HEK293T (cell line): ENCODE measurements at regions not wholly inside any gene's neighbourhood (a gene's known extent, or its start where the extent isn't known, plus 50 kb on each side); places are given as distances from the start of the nearest gene placed in this dataset.

Source experiments
- CTCF ChIA-PET: fragments of 350-600 bp; formaldehyde crosslinking; extraction: SDS; loops from one replicate; lab custom pipeline; 2021; ENCODE audit warnings: antibody characterized with exemption, inconsistent platforms; lab: Yijun Ruan, JAX
- POLR2A ChIA-PET: fragments of 350-600 bp; formaldehyde crosslinking; extraction: SDS; loops from one replicate; lab custom pipeline; 2020; ENCODE audit warnings: antibody characterized with exemption, inconsistent platforms; lab: Yijun Ruan, JAX
- DNase-seq: peaks from one replicate; pipeline ENCODE4 v3.0.0; 2012; ENCODE audit warnings: mixed read lengths; ENCODE audit errors: extremely low spot score
- ARNT ChIP-seq: fragments of 450-650 bp; IDR thresholded peaks from 2 replicates; pipeline ENCODE4 v1.6.1; 2017; ENCODE audit warnings: mild to moderate bottlenecking
- BHLHE40 ChIP-seq: fragments of 450-650 bp; IDR thresholded peaks from 2 replicates; pipeline ENCODE4 v1.6.1; 2016; ENCODE audit warnings: mild to moderate bottlenecking, moderate library complexity, borderline replicate concordance
- CTBP1 ChIP-seq: fragments of 450-650 bp; IDR thresholded peaks from 2 replicates; pipeline ENCODE4 v1.6.1; 2016; ENCODE audit warnings: borderline replicate concordance
- ELF4 ChIP-seq: fragments of 450-650 bp; IDR thresholded peaks from 2 replicates; pipeline ENCODE4 v1.6.1; 2017; ENCODE audit warnings: antibody characterized with exemption
- FOXA1 ChIP-seq: fragments of 450-650 bp; IDR thresholded peaks from 2 replicates; pipeline ENCODE4 v1.6.1; 2016; ENCODE audit warnings: mild to moderate bottlenecking
- FOXK2 ChIP-seq: fragments of 450-650 bp; IDR thresholded peaks from 2 replicates; pipeline ENCODE4 v1.6.1; 2016; ENCODE audit warnings: mild to moderate bottlenecking
- FOXM1 ChIP-seq: fragments of 450-650 bp; IDR thresholded peaks from 2 replicates; pipeline ENCODE4 v1.6.1; 2017; ENCODE audit warnings: mild to moderate bottlenecking, borderline replicate concordance
- HDGF ChIP-seq: fragments of 450-650 bp; IDR thresholded peaks from 2 replicates; pipeline ENCODE4 v1.6.1; 2017; ENCODE audit warnings: antibody characterized with exemption, borderline replicate concordance
- L3MBTL2 ChIP-seq: fragments of 450-650 bp; conservative IDR thresholded peaks from 2 replicates; pipeline ENCODE4 v1.6.1; 2016; ENCODE audit warnings: mild to moderate bottlenecking
- LEF1 ChIP-seq: fragments of 450-650 bp; IDR thresholded peaks from 2 replicates; pipeline ENCODE4 v1.6.1; 2017; ENCODE audit warnings: mild to moderate bottlenecking, borderline replicate concordance
- NFRKB ChIP-seq: fragments of 450-650 bp; IDR thresholded peaks from 2 replicates; pipeline ENCODE4 v1.6.1; 2016; ENCODE audit warnings: mild to moderate bottlenecking, moderate library complexity
- SP1 ChIP-seq: fragments of 450-650 bp; IDR thresholded peaks from 2 replicates; pipeline ENCODE4 v1.6.1; 2017
- SUZ12 ChIP-seq: fragments of 450-650 bp; IDR thresholded peaks from 2 replicates; pipeline ENCODE4 v1.6.1; 2016; ENCODE audit warnings: mild to moderate bottlenecking
- TARDBP ChIP-seq: fragments of 450-650 bp; IDR thresholded peaks from 2 replicates; pipeline ENCODE4 v1.6.1; 2016
- ZNF384 ChIP-seq: fragments of 450-650 bp; IDR thresholded peaks from 2 replicates; pipeline ENCODE4 v1.6.1; 2016
- TF ChIP-seq, protein P1 (sequence below): fragments of 450-650 bp; IDR thresholded peaks from 2 replicates; pipeline ENCODE4 v1.6.1; 2016

DNA sequence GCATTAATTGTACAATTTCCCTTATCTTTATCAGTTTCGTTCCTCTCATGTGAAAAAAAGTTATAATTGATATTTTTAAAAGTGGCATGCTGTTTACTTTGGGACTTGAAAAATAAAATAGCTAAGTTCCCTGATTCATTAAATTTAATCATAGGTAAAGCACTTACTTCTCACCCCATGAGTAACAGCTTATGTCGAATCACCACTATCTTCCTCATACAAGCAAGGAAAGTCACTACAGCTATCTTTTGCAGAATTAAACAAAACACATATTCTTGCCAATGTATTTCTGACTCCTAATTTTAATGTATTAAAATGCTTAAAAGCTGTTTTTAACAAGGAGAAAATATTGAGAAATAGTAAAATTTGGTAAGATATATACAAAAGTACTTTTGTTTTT, 832.4 kb upstream of the PCDH10 start:
- CTCF ChIA-PET = no interaction called here
- no peak for TF ChIP-seq NFRKB
- TF ChIP-seq, protein P1, sequence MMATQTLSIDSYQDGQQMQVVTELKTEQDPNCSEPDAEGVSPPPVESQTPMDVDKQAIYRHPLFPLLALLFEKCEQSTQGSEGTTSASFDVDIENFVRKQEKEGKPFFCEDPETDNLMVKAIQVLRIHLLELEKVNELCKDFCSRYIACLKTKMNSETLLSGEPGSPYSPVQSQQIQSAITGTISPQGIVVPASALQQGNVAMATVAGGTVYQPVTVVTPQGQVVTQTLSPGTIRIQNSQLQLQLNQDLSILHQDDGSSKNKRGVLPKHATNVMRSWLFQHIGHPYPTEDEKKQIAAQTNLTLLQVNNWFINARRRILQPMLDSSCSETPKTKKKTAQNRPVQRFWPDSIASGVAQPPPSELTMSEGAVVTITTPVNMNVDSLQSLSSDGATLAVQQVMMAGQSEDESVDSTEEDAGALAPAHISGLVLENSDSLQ = no peak
- TF ChIP-seq ELF4 = no peak
- TF ChIP-seq ZNF384 = no peak
- no peak for TF ChIP-seq HDGF
- TF ChIP-seq FOXK2 = no peak
- POLR2A ChIA-PET = no interaction called here
- no peak for DNase-seq

GRCh38 chr4:132317923-132318322, 831.2 kb upstream of the PCDH10 start:
- DNase-seq = no peak
- TF ChIP-seq TARDBP (no peak), FOXK2 (no peak), BHLHE40 (no peak), FOXM1 (no peak), CTBP1 (no peak), ELF4 (no peak), ARNT (no peak), SP1 (no peak), L3MBTL2 (no peak), HDGF (no peak)
- TF ChIP-seq, protein P1 = no peak
- ChIA-PET CTCF (interaction anchor here (0.7 kb wide), 1 partner anchor 20 kb away, joined by 4 read pairs; no protein-coding TSS in a partner anchor), POLR2A (no interaction called here)

- TF ChIP-seq ARNT (no peak), L3MBTL2 (no peak), BHLHE40 (no peak), SUZ12 (no peak), NFRKB (no peak), FOXM1 (no peak), ELF4 (no peak), FOXA1 (no peak), ZNF384 (no peak), LEF1 (no peak), SP1 (no peak), CTBP1 (no peak), TARDBP (no peak), FOXK2 (no peak), HDGF (no peak)
- TF ChIP-seq, protein P1 = no peak
- CTCF ChIA-PET = no interaction called here
- DNase-seq = no peak
- POLR2A ChIA-PET = no interaction called here
These were observed 820.3 kb upstream of the PCDH10 start for GRCh38 chr4:132328761-132329160.

GRCh38 chr4:132330994-132331393, 818.1 kb upstream of the PCDH10 start:
- TF ChIP-seq ZNF384 (no peak), ELF4 (no peak), CTBP1 (no peak), ARNT (no peak), FOXK2 (no peak), TARDBP (no peak), FOXM1 (no peak), BHLHE40 (no peak), FOXA1 (no peak), HDGF (no peak), L3MBTL2 (no peak), LEF1 (no peak), NFRKB (no peak)
- TF ChIP-seq, protein P1 = no peak
- DNase-seq = no peak
- ChIA-PET CTCF (no interaction called here), POLR2A (no interaction called here)

GRCh38 chr4:132332932-132333723, 816.0 kb upstream of the PCDH10 start:
- POLR2A ChIA-PET = no interaction called here
- TF ChIP-seq ZNF384 (no peak), CTBP1 (no peak), FOXK2 (no peak), FOXA1 (no peak), TARDBP (no peak), FOXM1 (no peak), SP1 (no peak), HDGF (no peak), BHLHE40 (no peak), SUZ12 (no peak), LEF1 (no peak), NFRKB (no peak), ARNT (no peak), ELF4 (no peak), L3MBTL2 (no peak)
- TF ChIP-seq, protein P1 = no peak
- CTCF ChIA-PET = interaction anchor here (1.7 kb wide), 1 partner anchor 10 kb away, joined by 4 read pairs; no protein-coding TSS in a partner anchor

More at GRCh38 chr4:132332932-132333723, 816.0 kb upstream of the PCDH10 start:
- DNase-seq = peak; percentile 9
